ENCODE measurements at regions not wholly inside any gene's neighbourhood (a gene's known extent, or its start where the extent isn't known, plus 50 kb on each side); places are given as distances from the start of the nearest gene placed in this dataset.

GRCh38 chr4:42747971-42748370 is 91.1 kb upstream of the ATP8A1 start (continued):
- no peak for TF ChIP-seq PBX3 (IDR thresholded peaks at IDR 0.05)

GRCh38 chr4:42736527-42737195 is 79.8 kb upstream of the ATP8A1 start:
- no peaks in the 10 kb centered on the region for H4K20me1 ChIP-seq (ENCODE audit: insufficient read depth)
- no peaks in the 10 kb centered on the region for H3F3A ChIP-seq (replicated peaks; ENCODE audit: insufficient read depth)
- CTCF ChIA-PET, result no interaction called here
- H3K9ac ChIP-seq, result no peak overlapping the region
- no peak overlapping the region for H3K27ac ChIP-seq (ENCODE audit: low read depth in 2 of 2, low read length in 1 of 2)
- H3K4me2 ChIP-seq, result no peak overlapping the region
- no peak overlapping the region for H2AFZ ChIP-seq (ENCODE audit: low read depth)
- H3K36me3 ChIP-seq (replicated peaks in 1 of 2; ENCODE audit: control insufficient read depth in 1 of 2, insufficient read depth in 2 of 2, low read length in 1 of 2), result no peaks in the 10 kb centered on the region
- no peak for DNase-seq
- no peaks in the 10 kb centered on the region for H3K9me2 ChIP-seq
- TF ChIP-seq NFIC (IDR thresholded peaks at IDR 0.05; ENCODE audit: borderline replicate concordance), result no peak
- TF ChIP-seq TAF1 (IDR thresholded peaks at IDR 0.05; ENCODE audit: borderline replicate concordance, low read depth, low read length), result no peak
- no peak for TF ChIP-seq RXRA (IDR thresholded peaks at IDR 0.05; ENCODE audit: borderline replicate concordance, low read depth)
- H3K27me3 ChIP-seq (ENCODE audit: insufficient read depth), result no peaks in the 10 kb centered on the region
- no peaks in the 10 kb centered on the region for H3K9me3 ChIP-seq
- POLR2A ChIA-PET, result no interaction called here
- WGBS (ENCODE audit: low lambda C conversion rate), result 44% methylated on average over 3 of the region's 5 CpGs
- no peaks in the 10 kb centered on the region for H3K4me1 ChIP-seq (ENCODE audit: control insufficient read depth in 1 of 2, insufficient read depth in 2 of 2, low read depth in 1 of 2, low read length in 1 of 2)
- H3K79me2 ChIP-seq (ENCODE audit: insufficient read depth), result no peaks in the 10 kb centered on the region
- H3K4me3 ChIP-seq (ENCODE audit: low read depth in 2 of 2, low read length in 1 of 2), result no peak overlapping the region

- Histone ChIP-seq H4K20me1 (ENCODE audit: insufficient read depth) (no peaks in the 10 kb centered on the region), H3K4me2 (no peak overlapping the region), H3F3A (replicated peaks; ENCODE audit: insufficient read depth) (no peaks in the 10 kb centered on the region), H3K79me2 (ENCODE audit: insufficient read depth) (no peaks in the 10 kb centered on the region), H3K36me3 (replicated peaks in 1 of 2; ENCODE audit: control insufficient read depth in 1 of 2, insufficient read depth in 2 of 2, low read length in 1 of 2) (no peaks in the 10 kb centered on the region), H3K4me3 (ENCODE audit: low read depth in 2 of 2, low read length in 1 of 2) (no peak overlapping the region), H3K9me2 (no peaks in the 10 kb centered on the region), H3K27me3 (ENCODE audit: insufficient read depth) (no peaks in the 10 kb centered on the region), H3K27ac (ENCODE audit: low read depth in 2 of 2, low read length in 1 of 2) (no peak overlapping the region), H2AFZ (ENCODE audit: low read depth) (no peak overlapping the region), H3K4me1 (ENCODE audit: control insufficient read depth in 1 of 2, insufficient read depth in 2 of 2, low read depth in 1 of 2, low read length in 1 of 2) (no peaks in the 10 kb centered on the region), H3K9ac (no peak overlapping the region), H3K9me3 (no peaks in the 10 kb centered on the region)
- no peak for DNase-seq
- ChIA-PET POLR2A (no interaction called here), CTCF (interaction anchor here (0.6 to 0.9 kb wide), 2 partner anchors 11 to 47 kb away, joined by 3 to 4 read pairs; no protein-coding TSS in a partner anchor)
- WGBS (ENCODE audit: low lambda C conversion rate), result 79% methylated on average over 2 of the region's 2 CpGs
- no peak for TF ChIP-seq POLR2AphosphoS5 (IDR thresholded peaks at IDR 0.05; ENCODE audit: low read depth, low read length)
- TF ChIP-seq TAF1 (IDR thresholded peaks at IDR 0.05; ENCODE audit: borderline replicate concordance, low read depth, low read length), result no peak
- no peak for TF ChIP-seq MXI1 (IDR thresholded peaks at IDR 0.05; ENCODE audit: low read depth, low read length)
- TF ChIP-seq USF1 (IDR thresholded peaks at IDR 0.05; ENCODE audit: borderline replicate concordance, low read depth), result no peak
- no peak for TF ChIP-seq CHD2 (IDR thresholded peaks at IDR 0.05; ENCODE audit: low read length, partially characterized antibody)
- TF ChIP-seq NFIC (IDR thresholded peaks at IDR 0.05; ENCODE audit: borderline replicate concordance), result no peak
- TF ChIP-seq FOSL2 (IDR thresholded peaks at IDR 0.05; ENCODE audit: borderline replicate concordance, low read depth), result no peak
- TF ChIP-seq FOXJ3 (CRISPR knock-in tag; IDR thresholded peaks at IDR 0.05), result no peak
- no peak for TF ChIP-seq RFX5 (IDR thresholded peaks at IDR 0.05; ENCODE audit: low read length)
- no peak for TF ChIP-seq JUND (IDR thresholded peaks at IDR 0.05)
- no peak for TF ChIP-seq SIN3A (IDR thresholded peaks at IDR 0.05; ENCODE audit: borderline replicate concordance, low read depth, low read length)
- TF ChIP-seq EP300 (IDR thresholded peaks at IDR 0.05; ENCODE audit: borderline replicate concordance in 1 of 2, low read depth in 1 of 2, low read length in 1 of 2), result no peak
- TF ChIP-seq USF2 (IDR thresholded peaks at IDR 0.05; ENCODE audit: borderline replicate concordance, low read depth, low read length), result no peak
- no peak for TF ChIP-seq RAD21 (IDR thresholded peaks at IDR 0.05; ENCODE audit: low read length)
Observed at GRCh38 chr4:42733380-42733779, 76.5 kb upstream of the ATP8A1 start.
